OCI-LY1 (cell line): ENCODE measurements at regions not wholly inside any gene's neighbourhood (a gene's known extent, or its start where the extent isn't known, plus 50 kb on each side); places are given as distances from the start of the nearest gene placed in this dataset.

Experiments used
- EZH2 ChIP-seq: fragments of 200-600 bp; sonication (generic), shearing (Covaris generic); IDR thresholded peaks from 2 replicates; pipeline ENCODE4 v1.8.0; 2017; ENCODE audit warnings: borderline replicate concordance, mixed run types, mild to moderate bottlenecking, antibody characterized with exemption, low read length, moderate library complexity, mixed read lengths
- TF ChIP-seq, protein P1 (sequence below): fragments of 200-600 bp; sonication (generic), shearing (Covaris generic); IDR thresholded peaks from 2 replicates; pipeline ENCODE4 v1.5.1; 2017; ENCODE audit warnings: mild to moderate bottlenecking, antibody characterized with exemption, low read length, moderate library complexity, mixed read lengths

DNA sequence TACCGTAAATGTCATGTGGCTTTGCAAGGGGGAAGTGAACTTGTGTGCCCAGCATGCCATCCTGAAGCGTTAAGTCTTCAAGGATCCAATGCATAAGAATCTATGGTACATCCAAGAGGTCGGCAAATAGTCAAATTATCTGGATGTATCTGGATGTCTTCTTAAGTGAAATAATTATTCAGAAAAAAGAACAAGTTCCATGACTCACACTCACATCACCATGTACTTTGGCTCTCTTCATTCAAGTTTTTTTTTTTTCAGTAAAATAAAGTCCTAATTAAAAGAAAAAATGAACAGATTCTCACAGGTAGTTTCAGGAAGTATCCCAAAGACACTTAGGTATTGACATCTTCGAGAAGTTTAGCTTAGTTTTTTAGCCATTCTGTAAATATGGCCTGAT, 62.7 kb upstream of the MEGF10 start:
- TF ChIP-seq, protein P1, sequence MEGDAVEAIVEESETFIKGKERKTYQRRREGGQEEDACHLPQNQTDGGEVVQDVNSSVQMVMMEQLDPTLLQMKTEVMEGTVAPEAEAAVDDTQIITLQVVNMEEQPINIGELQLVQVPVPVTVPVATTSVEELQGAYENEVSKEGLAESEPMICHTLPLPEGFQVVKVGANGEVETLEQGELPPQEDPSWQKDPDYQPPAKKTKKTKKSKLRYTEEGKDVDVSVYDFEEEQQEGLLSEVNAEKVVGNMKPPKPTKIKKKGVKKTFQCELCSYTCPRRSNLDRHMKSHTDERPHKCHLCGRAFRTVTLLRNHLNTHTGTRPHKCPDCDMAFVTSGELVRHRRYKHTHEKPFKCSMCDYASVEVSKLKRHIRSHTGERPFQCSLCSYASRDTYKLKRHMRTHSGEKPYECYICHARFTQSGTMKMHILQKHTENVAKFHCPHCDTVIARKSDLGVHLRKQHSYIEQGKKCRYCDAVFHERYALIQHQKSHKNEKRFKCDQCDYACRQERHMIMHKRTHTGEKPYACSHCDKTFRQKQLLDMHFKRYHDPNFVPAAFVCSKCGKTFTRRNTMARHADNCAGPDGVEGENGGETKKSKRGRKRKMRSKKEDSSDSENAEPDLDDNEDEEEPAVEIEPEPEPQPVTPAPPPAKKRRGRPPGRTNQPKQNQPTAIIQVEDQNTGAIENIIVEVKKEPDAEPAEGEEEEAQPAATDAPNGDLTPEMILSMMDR = no peak
- TF ChIP-seq EZH2 = no peak
